ENCODE measurements at regions not wholly inside any gene's neighbourhood (a gene's known extent, or its start where the extent isn't known, plus 50 kb on each side); places are given as distances from the start of the nearest gene placed in this dataset.
"Not testable (repeated sequence)": the region's sequence is repeated elsewhere in the genome, so short reads cannot be mapped to it uniquely, and the experiment has no call there.

- H2AFZ ChIP-seq (ENCODE audit: low read depth, low read length): no peak overlapping the region
- POLR2A ChIA-PET: no interaction called here
These were observed 950.6 kb downstream of the TRIB2 start for GRCh38 chr2:13667415-13667757.

GRCh38 chr2:13669607-13670006, 952.9 kb downstream of the TRIB2 start:
- Histone ChIP-seq H3K27ac (ENCODE audit: insufficient read depth, low read depth, low read length) (no peak overlapping the region), H3K36me3 (ENCODE audit: control insufficient read depth in 2 of 2, extremely low read depth in 1 of 2, insufficient read depth in 2 of 2, low read length in 2 of 2) (no peaks in the 10 kb centered on the region), H3K9me1 (replicated peaks; ENCODE audit: control insufficient read depth, extremely low read depth, insufficient read depth, low read length) (no peaks in the 10 kb centered on the region), H4K20me1 (replicated peaks; ENCODE audit: control insufficient read depth, extremely low read depth, insufficient read depth, low read length) (no peaks in the 10 kb centered on the region), H3K27me3 (ENCODE audit: control insufficient read depth in 2 of 2, insufficient read depth in 2 of 2, low read length in 2 of 2) (no peaks in the 10 kb centered on the region), H3K4me3 (replicated peaks in 1 of 3; ENCODE audit: insufficient read depth in 1 of 3, low read depth in 1 of 3, low read length in 3 of 3) (no peak overlapping the region), H3K4me1 (ENCODE audit: control insufficient read depth, extremely low read depth, insufficient read depth, low read length) (no peaks in the 10 kb centered on the region), H3K79me2 (ENCODE audit: control insufficient read depth, insufficient read depth, low read length) (no peaks in the 10 kb centered on the region), H3K9ac (replicated peaks; ENCODE audit: extremely low read depth, insufficient read depth, low read length) (no peak overlapping the region), H3K4me2 (ENCODE audit: insufficient read depth, low read length) (no peak overlapping the region), H3K9me3 (replicated peaks; ENCODE audit: control insufficient read depth, insufficient read depth, low read length) (peaks cover 2% of the 10 kb centered on the region), H2AFZ (ENCODE audit: low read depth, low read length) (no peak overlapping the region)
- POLR2A ChIA-PET: no interaction called here
- BruUV-seq (replicated peaks): no TSS peak
- intact Hi-C loops (cut with micrococcal nuclease): no loop called here
- TF ChIP-seq EZH2 (IDR thresholded peaks at IDR 0.05; ENCODE audit: borderline replicate concordance, low read depth, low read length, severe bottlenecking) (no peak), JUN (IDR thresholded peaks at IDR 0.05; ENCODE audit: borderline replicate concordance, insufficient read depth, insufficient read length, low read depth) (no peak), MYC (IDR thresholded peaks at IDR 0.05; ENCODE audit: low read depth, low read length) (no peak), FOS (IDR thresholded peaks at IDR 0.05; ENCODE audit: borderline replicate concordance, insufficient read depth, low read length) (no peak), POLR2A (IDR thresholded peaks at IDR 0.05; ENCODE audit: low read depth, low read length) (no peak), MAX (IDR thresholded peaks at IDR 0.05; ENCODE audit: insufficient read depth, insufficient read length) (no peak), CTCF (IDR thresholded peaks at IDR 0.05; ENCODE audit: extremely low read depth in 1 of 2, insufficient read depth in 1 of 2, low read depth in 1 of 2, low read length in 2 of 2) (no peak), GATA2 (IDR thresholded peaks at IDR 0.05; ENCODE audit: insufficient read depth, insufficient read length, low read depth, low read length) (no peak), POLR2AphosphoS5 (IDR thresholded peaks at IDR 0.05; ENCODE audit: insufficient read depth, low read depth, low read length) (no peak)
- CTCF ChIA-PET: no interaction called here
- DNase-seq (ENCODE audit: low read depth, low spot score): no peak
- dilution Hi-C loops (cut with MboI; ENCODE audit: extremely low pct_ligation_motif_present, low sequenced_read_pairs): no loop called here
- FAIRE-seq: no peak

More at GRCh38 chr2:13667415-13667757, 950.6 kb downstream of the TRIB2 start:
- H3K27ac ChIP-seq (ENCODE audit: insufficient read depth, low read depth, low read length): no peak overlapping the region
- no peaks in the 10 kb centered on the region for H3K27me3 ChIP-seq (ENCODE audit: control insufficient read depth in 2 of 2, insufficient read depth in 2 of 2, low read length in 2 of 2)
- H3K79me2 ChIP-seq (ENCODE audit: control insufficient read depth, insufficient read depth, low read length): no peaks in the 10 kb centered on the region
- no peaks in the 10 kb centered on the region for H3K36me3 ChIP-seq (ENCODE audit: control insufficient read depth in 2 of 2, extremely low read depth in 1 of 2, insufficient read depth in 2 of 2, low read length in 2 of 2)
- DNase-seq (ENCODE audit: low read depth, low spot score) (no peak), FAIRE-seq (no peak)
- dilution Hi-C loops (cut with MboI; ENCODE audit: extremely low pct_ligation_motif_present, low sequenced_read_pairs): no loop called here
- H3K9ac ChIP-seq (replicated peaks; ENCODE audit: extremely low read depth, insufficient read depth, low read length): no peak overlapping the region
- H3K4me2 ChIP-seq (ENCODE audit: insufficient read depth, low read length): no peak overlapping the region
- H3K4me3 ChIP-seq (replicated peaks in 1 of 3; ENCODE audit: insufficient read depth in 1 of 3, low read depth in 1 of 3, low read length in 3 of 3): no peak overlapping the region
- TF ChIP-seq EZH2 (IDR thresholded peaks at IDR 0.05; ENCODE audit: borderline replicate concordance, low read depth, low read length, severe bottlenecking): no peak
- TF ChIP-seq POLR2AphosphoS5 (IDR thresholded peaks at IDR 0.05; ENCODE audit: insufficient read depth, low read depth, low read length): no peak
- no peak for TF ChIP-seq GATA2 (IDR thresholded peaks at IDR 0.05; ENCODE audit: insufficient read depth, insufficient read length, low read depth, low read length)
- no TSS peak for BruUV-seq (replicated peaks)
- H3K4me1 ChIP-seq (ENCODE audit: control insufficient read depth, extremely low read depth, insufficient read depth, low read length): no peaks in the 10 kb centered on the region
- peaks cover 2% of the 10 kb centered on the region for H3K9me3 ChIP-seq (replicated peaks; ENCODE audit: control insufficient read depth, insufficient read depth, low read length)
- intact Hi-C loops (cut with micrococcal nuclease): no loop called here
- CTCF ChIA-PET: no interaction called here
- no peaks in the 10 kb centered on the region for H4K20me1 ChIP-seq (replicated peaks; ENCODE audit: control insufficient read depth, extremely low read depth, insufficient read depth, low read length)
- H3K9me1 ChIP-seq (replicated peaks; ENCODE audit: control insufficient read depth, extremely low read depth, insufficient read depth, low read length): no peaks in the 10 kb centered on the region

- H3K9me1 ChIP-seq (replicated peaks; ENCODE audit: control insufficient read depth, extremely low read depth, insufficient read depth, low read length); H3K79me2 ChIP-seq (ENCODE audit: control insufficient read depth, insufficient read depth, low read length); H3K27me3 ChIP-seq (ENCODE audit: control insufficient read depth in 2 of 2, insufficient read depth in 2 of 2, low read length in 2 of 2); dilution Hi-C loops (cut with MboI; ENCODE audit: extremely low pct_ligation_motif_present, low sequenced_read_pairs); POLR2A ChIA-PET; H3K4me1 ChIP-seq (ENCODE audit: control insufficient read depth, extremely low read depth, insufficient read depth, low read length); H3K9me3 ChIP-seq (replicated peaks; ENCODE audit: control insufficient read depth, insufficient read depth, low read length); DNase-seq (ENCODE audit: low read depth, low spot score); intact Hi-C loops (cut with micrococcal nuclease); H3K4me3 ChIP-seq (replicated peaks in 1 of 3; ENCODE audit: insufficient read depth in 1 of 3, low read depth in 1 of 3, low read length in 3 of 3); H3K36me3 ChIP-seq (ENCODE audit: control insufficient read depth in 2 of 2, extremely low read depth in 1 of 2, insufficient read depth in 2 of 2, low read length in 2 of 2); FAIRE-seq; H3K27ac ChIP-seq (ENCODE audit: insufficient read depth, low read depth, low read length); H3K4me2 ChIP-seq (ENCODE audit: insufficient read depth, low read length); H4K20me1 ChIP-seq (replicated peaks; ENCODE audit: control insufficient read depth, extremely low read depth, insufficient read depth, low read length); BruUV-seq (replicated peaks); H2AFZ ChIP-seq (ENCODE audit: low read depth, low read length); H3K9ac ChIP-seq (replicated peaks; ENCODE audit: extremely low read depth, insufficient read depth, low read length); CTCF ChIA-PET: not testable (repeated sequence)
These were observed 957.1 kb downstream of the TRIB2 start for GRCh38 chr2:13673821-13674220.

All from endothelial cell of umbilical vein (primary cell).